HG03039 (cell line): ENCODE measurements at regions not wholly inside any gene's neighbourhood (a gene's known extent, or its start where the extent isn't known, plus 50 kb on each side); places are given as distances from the start of the nearest gene placed in this dataset.

ENCODE experiments used
- ATAC-seq: cut with Tn5 transposase; IDR thresholded peaks from one replicate; pipeline ENCODE4 v1.9.1; 2021; ENCODE audit warnings: mild to moderate bottlenecking, moderate library complexity; ENCODE audit not compliant: unreplicated experiment

- no peak for ATAC-seq
Observed at GRCh38 chr2:122100346-122100745, 344.9 kb downstream of the TSN start.

- no peak for ATAC-seq
Observed at GRCh38 chr2:122100756-122101155, 345.3 kb downstream of the TSN start.

- ATAC-seq: no peak
Observed at GRCh38 chr2:122101319-122101718, 345.9 kb downstream of the TSN start.

- ATAC-seq: no peak
Observed at GRCh38 chr2:122105171-122105876, 349.9 kb downstream of the TSN start.

GRCh38 chr2:122105877-122106206, 350.4 kb downstream of the TSN start:
- no peak for ATAC-seq

GRCh38 chr2:122108186-122108585, 352.7 kb downstream of the TSN start:
- no peak for ATAC-seq

GRCh38 chr2:122112216-122113005, 357.0 kb downstream of the TSN start:
- no peak for ATAC-seq

GRCh38 chr2:122114421-122114820, 359.0 kb downstream of the TSN start:
- ATAC-seq: no peak

- no peak for ATAC-seq
Observed at GRCh38 chr2:122117371-122117770, 361.9 kb downstream of the TSN start.

GRCh38 chr2:122129399-122129798, 373.9 kb downstream of the TSN start:
- no peak for ATAC-seq

GRCh38 chr2:122132147-122132691, 376.8 kb downstream of the TSN start:
- ATAC-seq: no peak

- no peak for ATAC-seq
Observed at GRCh38 chr2:122135021-122135937, 379.8 kb downstream of the TSN start.

- ATAC-seq: peak; percentile 87
Observed at GRCh38 chr2:122136056-122136455, 380.6 kb downstream of the TSN start.

- ATAC-seq: no peak
Observed at GRCh38 chr2:122138561-122138960, 383.1 kb downstream of the TSN start.

- no peak for ATAC-seq
Observed at GRCh38 chr2:122139739-122140420, 384.4 kb downstream of the TSN start.

- ATAC-seq: no peak
Observed at GRCh38 chr2:122144884-122145283, 389.4 kb downstream of the TSN start.

- no peak for ATAC-seq
Observed at GRCh38 chr2:122145856-122146255, 390.4 kb downstream of the TSN start.

- no peak for ATAC-seq
Observed at GRCh38 chr2:122148128-122148767, 392.8 kb downstream of the TSN start.

- ATAC-seq: no peak
Observed at GRCh38 chr2:122150524-122151280, 395.3 kb downstream of the TSN start.
